ENCODE measurements at regions not wholly inside any gene's neighbourhood (a gene's known extent, or its start where the extent isn't known, plus 50 kb on each side); places are given as distances from the start of the nearest gene placed in this dataset.
"Not testable (repeated sequence)": the region's sequence is repeated elsewhere in the genome, so short reads cannot be mapped to it uniquely, and the experiment has no call there.

DNA sequence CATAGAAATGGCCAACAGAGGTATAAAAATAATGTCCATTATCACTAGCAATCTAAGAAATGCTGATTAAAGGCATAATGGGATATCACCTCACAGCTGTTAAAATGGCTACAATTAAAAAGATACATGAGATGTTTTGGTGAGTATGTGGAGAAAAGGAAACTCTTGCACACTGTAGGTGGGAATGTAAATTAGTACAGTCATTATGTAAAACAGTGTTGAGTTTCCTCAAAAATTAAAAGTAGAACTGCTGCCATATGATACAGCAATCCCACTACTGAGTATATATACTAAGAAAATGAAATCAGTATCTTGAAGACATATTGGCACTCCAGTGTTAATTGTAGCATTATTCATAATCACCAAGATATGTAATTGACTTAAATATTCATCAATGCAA is 982.2 kb upstream of the EPHA6 start:
- Histone ChIP-seq H3K4me1 (no peaks in the 10 kb centered on the region), H3K4me3 (no peak overlapping the region), H3K9me3 (peaks cover 5% of the 10 kb centered on the region), H3K27ac (no peak overlapping the region), H3K36me3 (ENCODE audit: insufficient read depth in 1 of 2, low read depth in 1 of 2) (no peaks in the 10 kb centered on the region), H3K27me3 (ENCODE audit: insufficient read depth in 3 of 3, low read length in 2 of 3) (no peaks in the 10 kb centered on the region)
- TF ChIP-seq, protein P1, sequence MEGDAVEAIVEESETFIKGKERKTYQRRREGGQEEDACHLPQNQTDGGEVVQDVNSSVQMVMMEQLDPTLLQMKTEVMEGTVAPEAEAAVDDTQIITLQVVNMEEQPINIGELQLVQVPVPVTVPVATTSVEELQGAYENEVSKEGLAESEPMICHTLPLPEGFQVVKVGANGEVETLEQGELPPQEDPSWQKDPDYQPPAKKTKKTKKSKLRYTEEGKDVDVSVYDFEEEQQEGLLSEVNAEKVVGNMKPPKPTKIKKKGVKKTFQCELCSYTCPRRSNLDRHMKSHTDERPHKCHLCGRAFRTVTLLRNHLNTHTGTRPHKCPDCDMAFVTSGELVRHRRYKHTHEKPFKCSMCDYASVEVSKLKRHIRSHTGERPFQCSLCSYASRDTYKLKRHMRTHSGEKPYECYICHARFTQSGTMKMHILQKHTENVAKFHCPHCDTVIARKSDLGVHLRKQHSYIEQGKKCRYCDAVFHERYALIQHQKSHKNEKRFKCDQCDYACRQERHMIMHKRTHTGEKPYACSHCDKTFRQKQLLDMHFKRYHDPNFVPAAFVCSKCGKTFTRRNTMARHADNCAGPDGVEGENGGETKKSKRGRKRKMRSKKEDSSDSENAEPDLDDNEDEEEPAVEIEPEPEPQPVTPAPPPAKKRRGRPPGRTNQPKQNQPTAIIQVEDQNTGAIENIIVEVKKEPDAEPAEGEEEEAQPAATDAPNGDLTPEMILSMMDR (IDR thresholded peaks at IDR 0.05), result no peak
- intact Hi-C loops (cut with DNase I), result no loop called here
- DNase-seq (no peak), ATAC-seq (no peak)

DNA sequence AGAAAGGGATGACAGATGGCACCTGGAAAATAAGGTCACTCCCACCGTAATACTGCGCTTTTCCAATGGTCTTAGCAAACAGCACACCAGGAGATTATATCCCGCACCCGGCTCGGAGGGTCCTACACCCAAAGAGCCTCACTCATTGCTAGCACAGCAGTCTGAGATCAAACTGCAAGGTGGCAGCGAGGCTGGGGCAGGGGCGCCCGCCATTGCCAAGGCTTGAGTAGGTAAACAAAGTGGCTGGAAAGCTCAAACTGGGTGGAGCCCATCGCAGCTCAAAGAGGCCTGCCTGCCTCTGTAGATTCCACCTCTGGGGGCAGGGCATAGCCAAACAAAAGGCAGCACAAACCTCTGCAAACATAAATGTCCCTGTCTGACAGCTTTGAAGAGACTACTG is 953.8 kb upstream of the EPHA6 start:
- ATAC-seq; H3K9me3 ChIP-seq; H3K27ac ChIP-seq; H3K4me1 ChIP-seq; H3K36me3 ChIP-seq (ENCODE audit: insufficient read depth in 1 of 2, low read depth in 1 of 2); H3K4me3 ChIP-seq; intact Hi-C loops (cut with DNase I); H3K27me3 ChIP-seq (ENCODE audit: insufficient read depth in 3 of 3, low read length in 2 of 3); DNase-seq: not testable (repeated sequence)
- 91 to 95% (median 95%) methylated on average over 9 of the region's 9 CpGs for WGBS, 3 donors

DNA sequence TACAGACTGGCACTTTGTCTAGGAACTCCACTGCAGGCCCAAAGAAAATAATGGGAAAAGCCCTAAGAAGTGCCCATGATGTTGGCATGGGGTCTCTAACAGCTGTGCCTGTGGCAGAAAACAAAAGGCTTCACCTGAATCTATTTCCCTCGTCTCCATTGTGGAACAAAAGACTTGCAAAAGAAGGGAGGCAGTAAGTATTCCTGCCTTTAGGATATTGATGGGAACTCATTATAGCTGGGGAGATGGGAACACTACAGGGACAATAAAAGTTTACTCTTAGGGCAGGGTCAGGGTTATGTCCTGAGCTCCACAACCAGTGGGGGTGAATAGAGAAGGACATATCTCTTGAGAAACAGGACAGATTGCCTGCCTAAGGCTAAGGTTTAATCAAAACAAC is 930.6 kb upstream of the EPHA6 start:
- Histone ChIP-seq H3K36me3 (ENCODE audit: insufficient read depth in 1 of 2, low read depth in 1 of 2) (no peaks in the 10 kb centered on the region), H3K9me3 (no peaks in the 10 kb centered on the region), H3K4me3 (no peak overlapping the region), H3K27me3 (ENCODE audit: insufficient read depth in 3 of 3, low read length in 2 of 3) (no peaks in the 10 kb centered on the region), H3K4me1 (no peaks in the 10 kb centered on the region), H3K27ac (no peak overlapping the region)
- TF ChIP-seq, protein P1 (IDR thresholded peaks at IDR 0.05), result no peak
- 42 to 59% (median 50%) methylated on average over 1 of the region's 1 CpG for WGBS, 3 donors
- DNase-seq (no peak), ATAC-seq (no peak)
- intact Hi-C loops (cut with DNase I), result no loop called here

DNA sequence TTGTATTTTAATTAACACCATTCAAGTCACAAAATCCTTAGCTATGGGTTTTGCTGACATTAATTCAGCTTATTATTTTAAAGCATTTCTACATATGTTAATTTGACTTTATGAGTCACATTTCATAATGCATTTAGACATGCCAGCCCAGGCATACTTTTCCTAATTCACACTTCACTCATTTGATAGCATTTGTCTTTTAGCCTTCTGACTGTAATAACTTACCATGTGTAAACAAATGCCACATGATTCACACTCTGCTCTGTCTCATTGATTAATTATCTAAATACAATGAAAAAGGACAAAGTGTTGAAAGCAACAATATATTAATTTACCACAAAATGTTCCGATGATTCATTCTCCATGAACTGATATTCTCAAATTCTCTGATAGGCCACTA is 927.8 kb upstream of the EPHA6 start:
- TF ChIP-seq, protein P1 (IDR thresholded peaks at IDR 0.05), result no peak
- no peak for DNase-seq
- Histone ChIP-seq H3K27me3 (ENCODE audit: insufficient read depth in 3 of 3, low read length in 2 of 3) (no peaks in the 10 kb centered on the region), H3K4me1 (no peaks in the 10 kb centered on the region), H3K27ac (no peak overlapping the region), H3K9me3 (peaks cover 1% of the 10 kb centered on the region), H3K4me3 (no peak overlapping the region), H3K36me3 (ENCODE audit: insufficient read depth in 1 of 2, low read depth in 1 of 2) (no peaks in the 10 kb centered on the region)
- WGBS, 3 donors, result 93 to 95% (median 94%) methylated on average over 1 of the region's 1 CpG
- ATAC-seq, result no peak
- intact Hi-C loops (cut with DNase I), result no loop called here

DNA sequence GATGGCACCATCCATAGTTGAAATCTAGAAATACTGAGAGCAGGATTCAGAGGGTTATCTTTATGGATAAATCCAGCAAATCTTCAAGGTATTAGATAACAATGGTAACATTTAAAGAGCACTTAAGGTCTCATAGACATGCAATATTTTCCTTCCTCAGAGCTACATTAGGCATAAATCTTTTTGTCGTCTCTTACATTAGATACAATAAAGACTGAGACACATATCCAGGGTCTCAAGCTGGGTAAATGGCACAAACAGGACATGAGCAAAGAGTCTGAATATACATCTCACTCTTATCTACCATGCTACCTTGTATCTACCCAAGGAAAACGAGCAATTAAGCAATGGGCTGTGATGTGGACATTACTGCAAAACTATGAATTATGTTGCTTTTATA is 927.3 kb upstream of the EPHA6 start:
- no peak for ATAC-seq
- no peak for DNase-seq
- peaks cover 5% of the 10 kb centered on the region for H3K9me3 ChIP-seq
- WGBS, 3 donors, result 62 to 70% (median 67%) methylated on average over 2 of the region's 2 CpGs
- TF ChIP-seq, protein P1 (IDR thresholded peaks at IDR 0.05), result no peak
- no peaks in the 10 kb centered on the region for H3K4me1 ChIP-seq
- no peaks in the 10 kb centered on the region for H3K36me3 ChIP-seq (ENCODE audit: insufficient read depth in 1 of 2, low read depth in 1 of 2)
- H3K4me3 ChIP-seq, result no peak overlapping the region
- no peaks in the 10 kb centered on the region for H3K27me3 ChIP-seq (ENCODE audit: insufficient read depth in 3 of 3, low read length in 2 of 3)
- no peak overlapping the region for H3K27ac ChIP-seq
- intact Hi-C loops (cut with DNase I), result no loop called here
